ENCODE measurements at regions not wholly inside any gene's neighbourhood (a gene's known extent, or its start where the extent isn't known, plus 50 kb on each side); places are given as distances from the start of the nearest gene placed in this dataset.
A peak's percentile ranks its signal among the peaks of the same experiment; 100 is the strongest.

GRCh38 chr3:171965067-171965712, 74.2 kb upstream of the FNDC3B start:
- DNase-seq (ENCODE audit: low read depth), result no peak
- TF ChIP-seq, protein P1, sequence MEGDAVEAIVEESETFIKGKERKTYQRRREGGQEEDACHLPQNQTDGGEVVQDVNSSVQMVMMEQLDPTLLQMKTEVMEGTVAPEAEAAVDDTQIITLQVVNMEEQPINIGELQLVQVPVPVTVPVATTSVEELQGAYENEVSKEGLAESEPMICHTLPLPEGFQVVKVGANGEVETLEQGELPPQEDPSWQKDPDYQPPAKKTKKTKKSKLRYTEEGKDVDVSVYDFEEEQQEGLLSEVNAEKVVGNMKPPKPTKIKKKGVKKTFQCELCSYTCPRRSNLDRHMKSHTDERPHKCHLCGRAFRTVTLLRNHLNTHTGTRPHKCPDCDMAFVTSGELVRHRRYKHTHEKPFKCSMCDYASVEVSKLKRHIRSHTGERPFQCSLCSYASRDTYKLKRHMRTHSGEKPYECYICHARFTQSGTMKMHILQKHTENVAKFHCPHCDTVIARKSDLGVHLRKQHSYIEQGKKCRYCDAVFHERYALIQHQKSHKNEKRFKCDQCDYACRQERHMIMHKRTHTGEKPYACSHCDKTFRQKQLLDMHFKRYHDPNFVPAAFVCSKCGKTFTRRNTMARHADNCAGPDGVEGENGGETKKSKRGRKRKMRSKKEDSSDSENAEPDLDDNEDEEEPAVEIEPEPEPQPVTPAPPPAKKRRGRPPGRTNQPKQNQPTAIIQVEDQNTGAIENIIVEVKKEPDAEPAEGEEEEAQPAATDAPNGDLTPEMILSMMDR (IDR thresholded peaks at IDR 0.05; ENCODE audit: control insufficient read depth, extremely low read depth, insufficient read depth), result no peak

GRCh38 chr3:171966533-171967136, 72.7 kb upstream of the FNDC3B start:
- TF ChIP-seq, protein P1 (IDR thresholded peaks at IDR 0.05; ENCODE audit: control insufficient read depth, extremely low read depth, insufficient read depth), result no peak
- DNase-seq (ENCODE audit: low read depth), result no peak
- no peak overlapping the region for H3K4me3 ChIP-seq (ENCODE audit: low read depth, low read length)

More at GRCh38 chr3:171965067-171965712, 74.2 kb upstream of the FNDC3B start:
- no peak overlapping the region for H3K4me3 ChIP-seq (ENCODE audit: low read depth, low read length)

DNA sequence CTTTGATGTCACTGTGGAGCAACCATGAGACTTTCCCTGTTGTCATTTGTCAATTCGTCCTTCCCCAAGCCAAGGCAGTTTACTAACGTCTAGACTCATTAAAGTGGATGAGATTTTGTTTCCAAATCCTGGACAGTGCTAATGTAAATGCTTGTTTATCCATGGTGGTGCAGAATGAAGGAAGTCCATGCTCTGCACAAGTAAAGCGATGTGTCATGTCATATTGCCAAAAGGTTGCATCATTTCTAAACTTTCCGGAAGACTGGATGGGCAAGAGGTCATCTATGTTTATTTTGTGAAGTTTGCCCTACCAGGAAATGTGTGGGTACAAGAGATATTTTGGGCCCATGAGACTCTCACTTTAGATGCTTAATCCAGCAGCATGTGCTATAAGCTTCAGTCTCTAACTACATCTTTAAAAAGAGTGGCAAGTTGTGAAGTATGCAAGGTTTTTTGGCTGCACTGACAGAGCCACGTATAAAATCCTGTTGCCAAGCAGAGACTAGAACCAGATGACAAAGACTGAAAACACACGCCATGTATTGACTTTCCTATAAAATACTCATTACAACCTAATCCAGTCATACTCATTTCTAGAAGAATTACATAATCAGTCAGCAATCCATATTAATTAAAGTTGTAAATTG, 72.1 kb upstream of the FNDC3B start:
- DNase-seq (ENCODE audit: low read depth), result peak; percentile 88
- H3K4me3 ChIP-seq (ENCODE audit: low read depth, low read length), result no peak overlapping the region
- TF ChIP-seq, protein P1 (IDR thresholded peaks at IDR 0.05; ENCODE audit: control insufficient read depth, extremely low read depth, insufficient read depth), result no peak

GRCh38 chr3:171967932-171968678, 71.3 kb upstream of the FNDC3B start:
- no peak overlapping the region for H3K4me3 ChIP-seq (ENCODE audit: low read depth, low read length)
- no peak for DNase-seq (ENCODE audit: low read depth)
- TF ChIP-seq, protein P1 (IDR thresholded peaks at IDR 0.05; ENCODE audit: control insufficient read depth, extremely low read depth, insufficient read depth), result no peak

GRCh38 chr3:171970301-171970788, 69.0 kb upstream of the FNDC3B start:
- DNase-seq (ENCODE audit: low read depth), result no peak
- no peak overlapping the region for H3K4me3 ChIP-seq (ENCODE audit: low read depth, low read length)
- TF ChIP-seq, protein P1 (IDR thresholded peaks at IDR 0.05; ENCODE audit: control insufficient read depth, extremely low read depth, insufficient read depth), result no peak

DNA sequence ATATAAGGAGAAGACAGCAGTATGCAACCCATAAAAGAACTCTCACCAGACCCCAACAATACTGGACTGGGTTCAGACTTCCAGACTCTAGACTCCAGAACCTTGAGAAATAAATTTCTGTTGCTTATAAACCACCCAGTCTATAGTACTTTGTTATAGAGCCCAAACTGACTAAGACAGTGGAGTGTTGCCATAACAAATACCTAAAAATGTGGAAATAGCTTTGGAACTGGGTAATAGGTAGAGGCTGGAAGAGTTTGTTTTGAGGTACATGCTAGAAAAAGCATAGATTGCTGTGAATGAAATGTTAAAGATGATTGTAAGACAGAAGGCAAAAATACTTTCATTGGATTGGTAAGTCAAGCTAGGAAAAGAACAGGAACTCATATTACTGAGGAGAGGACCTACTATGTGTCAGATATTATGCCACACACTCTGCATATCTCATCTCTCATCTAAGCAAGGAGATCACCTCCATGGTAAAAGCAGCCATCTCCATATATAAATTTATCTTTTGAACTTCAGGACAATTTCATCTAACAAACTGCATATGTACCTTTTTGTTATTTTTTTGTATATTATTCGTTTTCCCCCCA, 67.4 kb upstream of the FNDC3B start:
- no peak for DNase-seq (ENCODE audit: low read depth)
- H3K4me3 ChIP-seq (ENCODE audit: low read depth, low read length), result no peak overlapping the region
- TF ChIP-seq, protein P1 (IDR thresholded peaks at IDR 0.05; ENCODE audit: control insufficient read depth, extremely low read depth, insufficient read depth), result no peak

Data from LNCaP clone FGC (cell line).